ENCODE measurements at regions not wholly inside any gene's neighbourhood (a gene's known extent, or its start where the extent isn't known, plus 50 kb on each side); places are given as distances from the start of the nearest gene placed in this dataset.
"Not testable (repeated sequence)": the region's sequence is repeated elsewhere in the genome, so short reads cannot be mapped to it uniquely, and the experiment has no call there.

GRCh38 chr7:16098058-16098457 is 323.3 kb downstream of the CRPPA start:
- no peak for DNase-seq (ENCODE audit: low spot score)
- no peaks in the 10 kb centered on the region for H3K9me3 Mint-ChIP-seq
- H3K27me3 Mint-ChIP-seq (ENCODE audit: insufficient read depth), result no peaks in the 10 kb centered on the region
- intact Hi-C loops (cut with micrococcal nuclease), result no loop called here
- H3K27ac Mint-ChIP-seq, result no peak overlapping the region
- no peak overlapping the region for H3K4me3 Mint-ChIP-seq
- no peaks in the 10 kb centered on the region for H3K36me3 Mint-ChIP-seq (ENCODE audit: low read depth)
- no peaks in the 10 kb centered on the region for H3K4me1 Mint-ChIP-seq (ENCODE audit: low read depth)

- H3K4me3 Mint-ChIP-seq, result no peak overlapping the region
- no peaks in the 10 kb centered on the region for H3K36me3 Mint-ChIP-seq (ENCODE audit: low read depth)
- no peak for DNase-seq (ENCODE audit: low spot score)
- H3K9me3 Mint-ChIP-seq, result no peaks in the 10 kb centered on the region
- H3K27me3 Mint-ChIP-seq (ENCODE audit: insufficient read depth), result no peaks in the 10 kb centered on the region
- intact Hi-C loops (cut with micrococcal nuclease), result no loop called here
- no peaks in the 10 kb centered on the region for H3K4me1 Mint-ChIP-seq (ENCODE audit: low read depth)
- no peak overlapping the region for H3K27ac Mint-ChIP-seq
Measured at GRCh38 chr7:16095171-16095950, 326.0 kb downstream of the CRPPA start.

GRCh38 chr7:16094651-16095050 is 326.7 kb downstream of the CRPPA start:
- no peaks in the 10 kb centered on the region for H3K9me3 Mint-ChIP-seq
- no peak for DNase-seq (ENCODE audit: low spot score)
- no peak overlapping the region for H3K27ac Mint-ChIP-seq
- H3K36me3 Mint-ChIP-seq (ENCODE audit: low read depth), result no peaks in the 10 kb centered on the region
- H3K27me3 Mint-ChIP-seq (ENCODE audit: insufficient read depth), result peaks cover 1% of the 10 kb centered on the region
- no peaks in the 10 kb centered on the region for H3K4me1 Mint-ChIP-seq (ENCODE audit: low read depth)
- intact Hi-C loops (cut with micrococcal nuclease), result no loop called here
- no peak overlapping the region for H3K4me3 Mint-ChIP-seq

GRCh38 chr7:16092711-16093110 is 328.6 kb downstream of the CRPPA start:
- Mint-ChIP-seq H3K27ac (no peak overlapping the region), H3K4me1 (ENCODE audit: low read depth) (no peaks in the 10 kb centered on the region), H3K36me3 (ENCODE audit: low read depth) (no peaks in the 10 kb centered on the region), H3K4me3 (no peak overlapping the region), H3K9me3 (no peaks in the 10 kb centered on the region), H3K27me3 (ENCODE audit: insufficient read depth) (peaks cover 1% of the 10 kb centered on the region)
- no peak for DNase-seq (ENCODE audit: low spot score)
- intact Hi-C loops (cut with micrococcal nuclease), result no loop called here

- intact Hi-C loops (cut with micrococcal nuclease), result no loop called here
- Mint-ChIP-seq H3K4me3 (no peak overlapping the region), H3K27me3 (ENCODE audit: insufficient read depth) (peaks cover 1% of the 10 kb centered on the region), H3K36me3 (ENCODE audit: low read depth) (no peaks in the 10 kb centered on the region), H3K9me3 (no peaks in the 10 kb centered on the region), H3K4me1 (ENCODE audit: low read depth) (no peaks in the 10 kb centered on the region), H3K27ac (no peak overlapping the region)
- no peak for DNase-seq (ENCODE audit: low spot score)
Measured at GRCh38 chr7:16091701-16092310, 329.5 kb downstream of the CRPPA start.

- DNase-seq (ENCODE audit: low spot score), result no peak
- H3K36me3 Mint-ChIP-seq (ENCODE audit: low read depth), result no peaks in the 10 kb centered on the region
- no peaks in the 10 kb centered on the region for H3K4me1 Mint-ChIP-seq (ENCODE audit: low read depth)
- no peak overlapping the region for H3K4me3 Mint-ChIP-seq
- peaks cover 1% of the 10 kb centered on the region for H3K27me3 Mint-ChIP-seq (ENCODE audit: insufficient read depth)
- no peak overlapping the region for H3K27ac Mint-ChIP-seq
- H3K9me3 Mint-ChIP-seq, result no peaks in the 10 kb centered on the region
- intact Hi-C loops (cut with micrococcal nuclease), result no loop called here
Measured at GRCh38 chr7:16089801-16090200, 331.5 kb downstream of the CRPPA start.

- intact Hi-C loops (cut with micrococcal nuclease), result no loop called here
- Mint-ChIP-seq H3K9me3 (no peaks in the 10 kb centered on the region), H3K4me3 (no peak overlapping the region), H3K36me3 (ENCODE audit: low read depth) (no peaks in the 10 kb centered on the region), H3K4me1 (ENCODE audit: low read depth) (no peaks in the 10 kb centered on the region), H3K27ac (no peak overlapping the region), H3K27me3 (ENCODE audit: insufficient read depth) (peaks cover 1% of the 10 kb centered on the region)
- no peak for DNase-seq (ENCODE audit: low spot score)
Measured at GRCh38 chr7:16089191-16089590, 332.1 kb downstream of the CRPPA start.

- intact Hi-C loops (cut with micrococcal nuclease), result no loop called here
- Mint-ChIP-seq H3K9me3 (no peaks in the 10 kb centered on the region), H3K4me1 (ENCODE audit: low read depth) (no peaks in the 10 kb centered on the region), H3K27me3 (ENCODE audit: insufficient read depth) (peaks cover 1% of the 10 kb centered on the region), H3K4me3 (no peak overlapping the region), H3K36me3 (ENCODE audit: low read depth) (no peaks in the 10 kb centered on the region), H3K27ac (no peak overlapping the region)
- DNase-seq (ENCODE audit: low spot score), result no peak
Measured at GRCh38 chr7:16086743-16087142, 334.6 kb downstream of the CRPPA start.

GRCh38 chr7:16085780-16086179 is 335.6 kb downstream of the CRPPA start:
- intact Hi-C loops (cut with micrococcal nuclease); H3K36me3 Mint-ChIP-seq (ENCODE audit: low read depth); DNase-seq (ENCODE audit: low spot score); H3K4me3 Mint-ChIP-seq; H3K9me3 Mint-ChIP-seq; H3K27ac Mint-ChIP-seq; H3K4me1 Mint-ChIP-seq (ENCODE audit: low read depth); H3K27me3 Mint-ChIP-seq (ENCODE audit: insufficient read depth): not testable (repeated sequence)

- intact Hi-C loops (cut with micrococcal nuclease), result no loop called here
- Mint-ChIP-seq H3K4me3 (no peak overlapping the region), H3K4me1 (ENCODE audit: low read depth) (no peaks in the 10 kb centered on the region), H3K9me3 (no peaks in the 10 kb centered on the region), H3K27me3 (ENCODE audit: insufficient read depth) (peaks cover under 1% of the 10 kb centered on the region), H3K36me3 (ENCODE audit: low read depth) (no peaks in the 10 kb centered on the region), H3K27ac (no peak overlapping the region)
- no peak for DNase-seq (ENCODE audit: low spot score)
Measured at GRCh38 chr7:16084875-16085274, 336.5 kb downstream of the CRPPA start.

GRCh38 chr7:16084370-16084769 is 337.0 kb downstream of the CRPPA start:
- H3K27ac Mint-ChIP-seq, result no peak overlapping the region
- no peak for DNase-seq (ENCODE audit: low spot score)
- H3K27me3 Mint-ChIP-seq (ENCODE audit: insufficient read depth), result no peaks in the 10 kb centered on the region
- H3K4me1 Mint-ChIP-seq (ENCODE audit: low read depth), result no peaks in the 10 kb centered on the region
- H3K9me3 Mint-ChIP-seq, result no peaks in the 10 kb centered on the region
- H3K4me3 Mint-ChIP-seq, result no peak overlapping the region
- intact Hi-C loops (cut with micrococcal nuclease), result no loop called here
- no peaks in the 10 kb centered on the region for H3K36me3 Mint-ChIP-seq (ENCODE audit: low read depth)

GRCh38 chr7:16083931-16084330 is 337.4 kb downstream of the CRPPA start:
- H3K9me3 Mint-ChIP-seq, result no peaks in the 10 kb centered on the region
- H3K27ac Mint-ChIP-seq, result no peak overlapping the region
- H3K4me1 Mint-ChIP-seq (ENCODE audit: low read depth), result no peaks in the 10 kb centered on the region
- no peaks in the 10 kb centered on the region for H3K27me3 Mint-ChIP-seq (ENCODE audit: insufficient read depth)
- DNase-seq (ENCODE audit: low spot score), result no peak
- H3K4me3 Mint-ChIP-seq, result no peak overlapping the region
- intact Hi-C loops (cut with micrococcal nuclease), result no loop called here
- H3K36me3 Mint-ChIP-seq (ENCODE audit: low read depth), result no peaks in the 10 kb centered on the region

- Mint-ChIP-seq H3K4me3 (no peak overlapping the region), H3K4me1 (ENCODE audit: low read depth) (no peaks in the 10 kb centered on the region), H3K27ac (no peak overlapping the region), H3K27me3 (ENCODE audit: insufficient read depth) (no peaks in the 10 kb centered on the region), H3K9me3 (no peaks in the 10 kb centered on the region), H3K36me3 (ENCODE audit: low read depth) (no peaks in the 10 kb centered on the region)
- intact Hi-C loops (cut with micrococcal nuclease), result no loop called here
- DNase-seq (ENCODE audit: low spot score), result no peak
Measured at GRCh38 chr7:16080131-16080530, 341.2 kb downstream of the CRPPA start.
